GM23248 (cell line): ENCODE measurements at regions not wholly inside any gene's neighbourhood (a gene's known extent, or its start where the extent isn't known, plus 50 kb on each side); places are given as distances from the start of the nearest gene placed in this dataset.

Experiments used
- DNase-seq: peaks from one replicate; pipeline ENCODE4 v3.0.0-alpha.2; 2015
- H2AFZ ChIP-seq: fragments of 200-600 bp; sonication (generic); 2 replicates; pipeline ENCODE4 v1.6.1; 2016; ENCODE audit warnings: antibody characterized with exemption
- H3F3A ChIP-seq: fragments of 200-600 bp; sonication (generic); 2 replicates; pipeline ENCODE4 v1.6.1; 2016; ENCODE audit warnings: mild to moderate bottlenecking, antibody characterized with exemption, mixed run types; ENCODE audit not compliant: insufficient read depth
- H3K27ac ChIP-seq: fragments of 200-600 bp; sonication (generic); 2 replicates; pipeline ENCODE4 v1.5.1; 2016; ENCODE audit warnings: mild to moderate bottlenecking
- H3K27me3 ChIP-seq: fragments of 200-600 bp; sonication (generic); replicated peaks from 2 replicates; pipeline ENCODE4 v1.6.1; 2016; ENCODE audit warnings: mild to moderate bottlenecking; ENCODE audit not compliant: insufficient read depth
- H3K36me3 ChIP-seq: fragments of 200-600 bp; sonication (generic); 2 replicates; pipeline ENCODE4 v1.6.1; 2016; ENCODE audit warnings: low read depth, mild to moderate bottlenecking
- H3K4me1 ChIP-seq: fragments of 200-600 bp; sonication (generic); 2 replicates; pipeline ENCODE4 v1.6.1; 2016; ENCODE audit warnings: mild to moderate bottlenecking; ENCODE audit not compliant: insufficient read depth
- H3K4me2 ChIP-seq: fragments of 200-600 bp; sonication (generic); one replicate; pipeline ENCODE4 v1.6.1; 2016; ENCODE audit warnings: mild to moderate bottlenecking; ENCODE audit not compliant: unreplicated experiment
- H3K4me3 ChIP-seq: fragments of 200-600 bp; sonication (generic); 2 replicates; pipeline ENCODE4 v1.5.1; 2016; ENCODE audit warnings: mild to moderate bottlenecking
- H3K79me2 ChIP-seq: fragments of 200-600 bp; sonication (generic); 2 replicates; pipeline ENCODE4 v1.6.1; 2016; ENCODE audit warnings: mild to moderate bottlenecking; ENCODE audit not compliant: insufficient read depth
- H3K9ac ChIP-seq: fragments of 200-600 bp; sonication (generic); 2 replicates; pipeline ENCODE4 v1.6.1; 2016; ENCODE audit warnings: mild to moderate bottlenecking
- H3K9me2 ChIP-seq: fragments of 200-600 bp; sonication (generic); 2 replicates; pipeline ENCODE4 v1.6.1; 2016; ENCODE audit warnings: mixed run types, mild to moderate bottlenecking, moderate library complexity; ENCODE audit not compliant: insufficient read depth
- H3K9me3 ChIP-seq: fragments of 200-600 bp; sonication (generic); one replicate; pipeline ENCODE4 v1.6.1; 2017; ENCODE audit warnings: low read depth
- H4K20me1 ChIP-seq: fragments of 200-600 bp; sonication (generic); 2 replicates; pipeline ENCODE4 v1.6.0; 2016; ENCODE audit not compliant: insufficient read depth
- EZH2 ChIP-seq: fragments of 200-600 bp; sonication (generic); IDR thresholded peaks from 2 replicates; pipeline ENCODE4 v1.6.1; 2018; ENCODE audit warnings: antibody characterized with exemption, mild to moderate bottlenecking; ENCODE audit not compliant: insufficient read depth, poor library complexity, severe bottlenecking
- EZH2phosphoT487 ChIP-seq: fragments of 200-600 bp; sonication (generic); IDR thresholded peaks from 2 replicates; pipeline ENCODE4 v1.6.1; 2018; ENCODE audit warnings: antibody characterized with exemption, moderate library complexity, mild to moderate bottlenecking, low read depth; ENCODE audit not compliant: insufficient read depth
- WGBS, 2 experiments: methylation state at CpG; one replicate each; pipeline ENCODE4 v1.1.6; 2015 to 2017; ENCODE audit warnings: low lambda C conversion rate in 2 of 2, low coverage in 1 of 2; ENCODE audit errors: missing lambda C conversion rate in 2 of 2; 5-methylcytosine and 5-hydroxymethylcytosine counted together
- in situ Hi-C: fragments of 300-500 bp; cut with MboI; formaldehyde crosslinking; loops from 2 replicates; pipeline ENCODE4 v1.15.0; 2020

GRCh38 chr4:141913928-141914327 lies 277.5 kb downstream of the IL15 start:
- Histone ChIP-seq H3K4me1 (no peaks in the 10 kb centered on the region; the same call in 1 of the 2 replicates), H3K79me2 (no peaks in the 10 kb centered on the region), H3K4me3 (no peak overlapping the region), H3K4me2 (no peak overlapping the region), H3F3A (no peaks in the 10 kb centered on the region), H2AFZ (no peak overlapping the region), H3K27me3 (no peaks in the 10 kb centered on the region), H3K36me3 (no peaks in the 10 kb centered on the region), H3K9me3 (no peaks in the 10 kb centered on the region), H4K20me1 (no peaks in the 10 kb centered on the region), H3K27ac (no peak overlapping the region), H3K9me2 (no peaks in the 10 kb centered on the region), H3K9ac (no peak overlapping the region)
- TF ChIP-seq EZH2, result no peak
- TF ChIP-seq EZH2phosphoT487, result no peak
- peak; percentile 57 for DNase-seq
- in situ Hi-C loops, result no loop called here
- 88 to 97% methylated on average over 1 of the region's 1 CpG for WGBS, 2 experiments

GRCh38 chr4:141914746-141915145 lies 278.4 kb downstream of the IL15 start:
- H2AFZ ChIP-seq, result peak overlapping the region; percentile 6

DNA sequence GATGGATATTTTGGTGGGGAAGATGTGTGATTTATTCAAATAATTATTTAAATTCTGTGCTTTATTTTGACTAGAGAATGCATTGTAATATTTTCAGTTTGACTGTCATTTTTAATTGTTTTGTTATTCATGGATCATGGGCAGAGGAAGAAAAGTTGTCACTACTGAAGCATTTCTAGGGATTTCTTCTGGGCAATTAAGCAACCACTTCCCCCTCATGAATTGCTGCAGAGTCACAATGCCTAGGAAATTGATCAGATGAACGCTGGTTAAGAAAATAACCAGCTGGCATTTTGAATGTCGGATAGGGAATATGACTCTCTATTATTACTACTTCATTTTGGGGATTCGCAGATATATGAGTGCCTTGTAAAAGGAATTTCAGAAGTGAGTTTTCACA lies 283.3 kb downstream of the IL15 start:
- no peaks in the 10 kb centered on the region for H3K79me2 ChIP-seq
- no peaks in the 10 kb centered on the region for H3K27me3 ChIP-seq
- H3K9me2 ChIP-seq, result no peaks in the 10 kb centered on the region
- H3K4me2 ChIP-seq, result no peak overlapping the region
- no peaks in the 10 kb centered on the region for H3K4me1 ChIP-seq
- H3K36me3 ChIP-seq, result no peaks in the 10 kb centered on the region
- DNase-seq, result no peak
- H3K9me3 ChIP-seq, result no peaks in the 10 kb centered on the region
- no peaks in the 10 kb centered on the region for H3F3A ChIP-seq
- H2AFZ ChIP-seq, result no peak overlapping the region
- in situ Hi-C loops, result no loop called here
- H3K9ac ChIP-seq, result no peak overlapping the region
- 66 to 70% methylated on average over 3 of the region's 3 CpGs for WGBS, 2 experiments
- no peak overlapping the region for H3K27ac ChIP-seq
- H3K4me3 ChIP-seq, result no peak overlapping the region
- H4K20me1 ChIP-seq, result no peaks in the 10 kb centered on the region
- TF ChIP-seq EZH2 (no peak), EZH2phosphoT487 (no peak)

More at GRCh38 chr4:141914746-141915145, 278.4 kb downstream of the IL15 start:
- no peaks in the 10 kb centered on the region for H3K9me3 ChIP-seq
- H3K4me2 ChIP-seq, result no peak overlapping the region
- H3K9ac ChIP-seq, result no peak overlapping the region
- H3K79me2 ChIP-seq, result no peaks in the 10 kb centered on the region
- no peaks in the 10 kb centered on the region for H3K27me3 ChIP-seq
- no peak overlapping the region for H3K27ac ChIP-seq
- H4K20me1 ChIP-seq, result no peaks in the 10 kb centered on the region
- H3F3A ChIP-seq, result no peaks in the 10 kb centered on the region
- DNase-seq, result no peak
- H3K4me3 ChIP-seq, result no peak overlapping the region
- no peaks in the 10 kb centered on the region; the same call in 1 of the 2 replicates for H3K4me1 ChIP-seq
- in situ Hi-C loops, result no loop called here
- TF ChIP-seq EZH2, result no peak
- no peak for TF ChIP-seq EZH2phosphoT487
- 56 to 71% methylated on average over 1 of the region's 1 CpG for WGBS, 2 experiments
- H3K9me2 ChIP-seq, result no peaks in the 10 kb centered on the region
- H3K36me3 ChIP-seq, result no peaks in the 10 kb centered on the region

DNA sequence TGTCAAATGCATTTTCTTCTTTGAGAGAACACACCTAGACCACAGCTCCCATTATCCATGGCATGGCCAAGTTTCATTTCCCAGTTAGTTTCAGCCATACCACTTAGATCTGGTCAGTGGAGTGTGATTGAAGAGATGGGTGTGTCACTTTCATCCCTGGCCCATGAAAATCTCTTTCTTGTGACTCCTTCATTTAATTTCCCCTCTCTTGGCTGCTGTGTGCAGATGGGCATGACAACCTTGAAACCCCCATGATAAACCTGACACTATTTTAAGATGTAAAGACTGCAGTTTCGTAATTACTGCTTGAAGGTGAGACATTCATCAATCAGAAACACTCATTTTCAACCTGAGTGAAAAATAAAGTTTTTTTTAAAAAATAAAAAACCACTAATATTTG lies 284.9 kb downstream of the IL15 start:
- no peak for DNase-seq
- H4K20me1 ChIP-seq, result no peaks in the 10 kb centered on the region
- H3K9me2 ChIP-seq, result no peaks in the 10 kb centered on the region
- 87 to 100% methylated on average over 1 of the region's 1 CpG for WGBS, 2 experiments
- H3K4me2 ChIP-seq, result no peak overlapping the region
- no peaks in the 10 kb centered on the region for H3K36me3 ChIP-seq
- H3F3A ChIP-seq, result no peaks in the 10 kb centered on the region
- in situ Hi-C loops, result no loop called here
- no peak overlapping the region for H3K9ac ChIP-seq
- TF ChIP-seq EZH2phosphoT487 (no peak), EZH2 (no peak)
- H3K4me1 ChIP-seq, result no peaks in the 10 kb centered on the region
- no peak overlapping the region for H3K4me3 ChIP-seq
- H3K27me3 ChIP-seq, result no peaks in the 10 kb centered on the region
- H2AFZ ChIP-seq, result no peak overlapping the region
- H3K79me2 ChIP-seq, result no peaks in the 10 kb centered on the region
- H3K27ac ChIP-seq, result no peak overlapping the region
- no peaks in the 10 kb centered on the region for H3K9me3 ChIP-seq

DNA sequence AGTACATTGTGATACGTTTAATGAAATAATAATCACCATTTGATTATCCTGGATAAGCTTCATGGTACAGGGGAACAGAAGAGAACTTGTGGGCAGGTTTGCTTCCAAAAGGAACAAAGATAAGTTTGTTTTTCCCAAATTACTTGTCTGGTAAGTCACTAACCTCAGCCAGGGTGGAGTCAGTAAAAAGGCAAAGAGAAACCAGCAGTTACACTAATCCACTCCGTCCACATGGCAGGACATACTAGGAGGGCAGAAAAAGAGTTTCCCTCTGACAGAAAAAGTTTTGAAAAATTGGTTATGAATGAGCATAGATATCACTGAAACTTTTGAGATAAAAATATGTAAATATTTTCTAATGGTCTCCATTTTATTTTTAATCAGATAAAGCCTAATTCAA lies 285.9 kb downstream of the IL15 start:
- WGBS, 2 experiments, result 62 to 68% methylated on average over 2 of the region's 2 CpGs
- H3K4me3 ChIP-seq, result no peak overlapping the region
- no peaks in the 10 kb centered on the region for H3K9me2 ChIP-seq
- no peak overlapping the region for H3K9ac ChIP-seq
- no peaks in the 10 kb centered on the region for H3K36me3 ChIP-seq
- H4K20me1 ChIP-seq, result no peaks in the 10 kb centered on the region
- H3K27me3 ChIP-seq, result no peaks in the 10 kb centered on the region
- H2AFZ ChIP-seq, result peak overlapping the region; percentile 53; the same call in 1 of the 2 replicates
- no peaks in the 10 kb centered on the region for H3K79me2 ChIP-seq
- in situ Hi-C loops, result no loop called here
- no peaks in the 10 kb centered on the region for H3K4me1 ChIP-seq
- H3K9me3 ChIP-seq, result no peaks in the 10 kb centered on the region
- H3K27ac ChIP-seq, result no peak overlapping the region
- no peak overlapping the region for H3K4me2 ChIP-seq
- TF ChIP-seq EZH2phosphoT487, result no peak
- no peak for TF ChIP-seq EZH2
- H3F3A ChIP-seq, result no peaks in the 10 kb centered on the region
- peak; percentile 26 for DNase-seq
